ENCODE measurements at regions not wholly inside any gene's neighbourhood (a gene's known extent, or its start where the extent isn't known, plus 50 kb on each side); places are given as distances from the start of the nearest gene placed in this dataset.

GRCh38 chr12:118467641-118468305, 91.4 kb downstream of the SUDS3 start:
- no peak for DNase-seq

DNA sequence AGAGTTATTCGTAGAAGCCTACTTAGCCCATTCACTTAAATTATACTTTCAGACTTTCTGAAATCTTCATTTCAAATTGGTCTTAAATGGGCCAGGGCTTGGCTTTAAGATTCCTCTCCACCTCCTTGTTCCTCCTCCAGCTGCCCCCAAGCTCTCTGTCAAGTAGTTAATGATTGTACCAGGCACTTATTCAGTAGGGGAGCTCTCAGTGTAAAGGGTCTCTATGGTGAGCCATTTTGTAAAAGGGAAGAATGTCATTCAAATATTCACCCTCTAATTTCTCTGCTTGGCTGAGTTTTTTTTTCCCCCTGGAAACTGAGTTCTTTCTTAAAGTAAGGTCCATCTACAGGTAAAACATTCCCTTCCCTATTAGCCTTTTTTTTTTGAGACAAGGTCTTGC, 96.6 kb downstream of the SUDS3 start:
- DNase-seq, result no peak

DNA sequence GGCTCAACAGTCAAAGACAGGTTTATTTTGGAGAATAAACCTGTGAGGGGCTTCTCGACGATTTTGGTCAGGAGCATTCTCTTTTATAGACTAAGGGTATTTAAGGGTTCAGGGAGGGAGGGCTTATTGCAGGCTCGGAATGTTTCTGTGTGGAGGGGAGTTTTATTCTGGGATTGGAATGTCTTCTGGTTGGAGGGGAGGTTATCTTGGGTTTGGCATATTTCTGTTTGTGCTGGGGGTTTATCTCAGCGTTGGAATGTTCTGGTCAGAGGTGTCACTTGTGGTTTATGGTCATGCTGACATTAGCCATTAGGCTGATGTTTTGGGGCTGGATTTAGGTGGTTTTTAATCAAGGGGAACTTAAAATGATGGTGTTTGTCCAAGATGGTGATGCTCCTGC, 103.9 kb downstream of the SUDS3 start:
- DNase-seq, result no peak

DNA sequence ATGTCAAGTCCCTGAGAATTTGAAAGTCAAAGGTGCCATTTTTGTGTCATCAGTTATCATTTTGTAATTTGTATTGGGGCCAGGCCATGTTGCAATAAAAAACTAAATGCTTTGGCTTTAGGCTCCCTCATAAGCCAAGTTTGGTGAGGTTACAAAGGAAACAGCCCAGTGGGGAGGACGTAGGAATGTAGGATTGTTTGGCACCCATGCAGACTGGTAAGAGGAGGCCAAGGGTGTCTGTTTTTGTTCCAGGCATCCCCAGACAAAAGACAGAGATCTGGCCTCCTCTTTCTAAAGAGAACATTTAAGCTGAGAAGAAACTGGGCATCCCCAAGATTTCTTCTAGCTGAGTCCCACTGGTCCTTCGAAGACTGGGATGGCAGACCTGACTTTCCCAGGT, 111.7 kb downstream of the SUDS3 start:
- DNase-seq, result no peak

GRCh38 chr12:118493962-118494361, 117.6 kb downstream of the SUDS3 start:
- no peak for DNase-seq

GRCh38 chr12:118494776-118495175, 118.4 kb downstream of the SUDS3 start:
- no peak for DNase-seq

DNA sequence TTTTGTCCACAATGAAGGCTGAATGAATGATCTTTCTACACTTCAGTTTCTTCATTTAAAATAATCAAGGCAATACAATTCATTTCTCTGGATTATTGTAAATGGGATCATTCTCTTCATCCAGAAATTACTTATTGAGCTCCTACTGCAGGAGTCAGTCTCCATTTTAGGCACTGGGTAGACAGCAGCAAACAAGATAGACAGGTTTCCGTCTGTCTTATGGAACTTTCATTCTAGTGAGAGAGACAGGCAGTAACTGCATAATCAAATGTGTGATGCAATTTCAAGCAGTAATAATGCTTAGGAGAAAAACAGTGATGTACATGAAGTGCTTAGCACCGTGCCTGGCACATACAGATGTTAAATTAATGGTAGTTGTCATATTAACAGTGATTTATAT, 118.9 kb downstream of the SUDS3 start:
- DNase-seq, result no peak

DNA sequence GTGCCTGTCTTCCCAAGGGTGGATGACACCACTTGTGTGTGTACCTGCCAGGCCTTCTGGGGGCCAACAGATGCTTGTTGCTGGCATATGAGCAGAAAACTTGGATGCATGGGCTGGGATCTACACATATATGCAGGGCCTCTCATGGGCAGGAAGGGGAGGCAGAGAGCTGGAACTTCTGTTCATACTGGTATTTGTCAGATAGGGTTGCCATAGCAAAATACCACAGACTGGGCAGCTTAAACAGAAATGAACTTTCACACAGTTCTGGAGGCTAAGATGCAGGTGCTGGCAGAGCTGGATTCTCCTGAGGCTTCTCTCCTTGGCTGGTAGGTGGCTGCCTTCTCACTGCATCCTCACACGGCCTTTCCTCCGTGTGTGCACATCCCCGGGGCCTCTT, 121.8 kb downstream of the SUDS3 start:
- DNase-seq, result no peak

DNA sequence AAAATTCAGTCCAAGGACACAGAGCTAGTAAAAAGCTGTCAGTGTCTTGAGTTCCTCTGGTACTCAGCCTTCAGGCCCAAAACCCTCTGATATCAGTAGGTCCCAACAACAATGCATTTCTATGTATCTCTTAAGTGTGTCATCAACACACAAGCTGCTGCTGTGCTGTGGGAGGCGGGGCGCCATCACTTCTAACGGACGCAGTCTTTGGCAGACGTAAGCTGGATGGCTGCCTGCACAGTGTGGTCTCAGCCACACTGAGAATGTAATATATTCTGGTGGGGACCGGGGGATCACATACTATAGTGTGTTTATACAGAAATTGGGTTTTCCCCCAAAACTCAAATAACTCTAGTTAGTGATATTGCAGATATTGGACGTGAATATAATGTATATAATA, 123.9 kb downstream of the SUDS3 start:
- DNase-seq, result no peak

DNA sequence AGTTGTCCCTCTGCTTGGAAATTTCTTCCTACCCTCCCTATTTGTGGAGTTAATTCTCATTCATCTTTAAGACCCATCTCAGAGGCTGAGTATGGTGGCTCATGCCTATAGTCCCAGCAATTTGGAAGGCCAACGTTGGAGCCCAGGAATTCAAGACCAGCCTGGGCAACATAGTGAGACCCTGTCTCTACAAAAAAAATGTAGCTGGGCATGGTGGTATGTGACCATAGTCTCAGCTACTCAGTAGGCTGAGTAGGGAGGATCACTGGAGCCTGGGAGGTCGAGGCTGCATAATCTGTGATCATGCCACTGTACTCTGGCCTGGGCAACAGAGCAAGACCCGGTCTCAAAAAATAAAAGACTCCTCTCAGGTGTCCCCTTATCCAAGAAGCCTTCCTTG, 125.1 kb downstream of the SUDS3 start:
- DNase-seq, result no peak

GRCh38 chr12:118503476-118503875, 127.1 kb downstream of the SUDS3 start:
- no peak for DNase-seq

DNA sequence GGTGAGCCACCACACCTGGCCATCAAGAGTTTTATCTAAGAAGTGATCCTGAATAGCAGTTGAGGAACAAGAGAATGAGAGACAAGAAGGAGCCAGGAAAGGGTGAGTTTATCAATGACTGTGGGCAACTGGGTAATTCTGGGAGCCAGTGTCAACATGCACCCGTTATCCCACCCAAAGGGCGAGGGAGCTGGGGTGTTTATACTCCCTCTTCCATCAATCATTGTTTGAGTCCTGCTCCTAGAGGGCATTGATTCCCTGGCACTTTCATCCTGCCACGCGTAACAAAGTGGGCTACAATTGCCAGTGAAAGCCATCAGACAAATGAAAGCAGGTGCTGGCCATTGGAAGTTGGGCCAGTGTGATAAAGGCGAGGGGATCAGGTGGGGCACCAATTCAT, 136.3 kb downstream of the SUDS3 start:
- DNase-seq, result no peak

DNA sequence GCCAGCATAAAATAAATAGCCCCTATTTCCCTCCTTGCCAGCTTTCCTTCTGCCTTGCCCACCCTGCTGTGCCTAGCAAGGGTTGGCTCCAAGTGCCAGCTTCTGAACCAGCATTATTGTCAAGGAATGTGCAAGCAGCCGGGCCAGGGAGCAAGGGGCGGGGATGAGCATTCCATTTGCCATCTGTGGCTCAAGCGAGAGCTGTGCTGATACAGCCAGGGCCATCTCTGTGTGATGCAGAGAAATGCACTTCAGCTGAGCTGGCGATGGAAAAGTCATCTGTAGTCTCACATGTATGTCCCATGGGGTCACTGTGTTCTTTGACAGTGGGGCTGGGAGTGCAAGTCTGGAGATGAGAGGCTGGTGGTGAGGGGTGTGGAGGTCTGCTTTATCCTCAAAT, 137.3 kb downstream of the SUDS3 start:
- DNase-seq, result no peak

- no peak for DNase-seq
Observed at GRCh38 chr12:118514297-118514696, 137.9 kb downstream of the SUDS3 start.

DNA sequence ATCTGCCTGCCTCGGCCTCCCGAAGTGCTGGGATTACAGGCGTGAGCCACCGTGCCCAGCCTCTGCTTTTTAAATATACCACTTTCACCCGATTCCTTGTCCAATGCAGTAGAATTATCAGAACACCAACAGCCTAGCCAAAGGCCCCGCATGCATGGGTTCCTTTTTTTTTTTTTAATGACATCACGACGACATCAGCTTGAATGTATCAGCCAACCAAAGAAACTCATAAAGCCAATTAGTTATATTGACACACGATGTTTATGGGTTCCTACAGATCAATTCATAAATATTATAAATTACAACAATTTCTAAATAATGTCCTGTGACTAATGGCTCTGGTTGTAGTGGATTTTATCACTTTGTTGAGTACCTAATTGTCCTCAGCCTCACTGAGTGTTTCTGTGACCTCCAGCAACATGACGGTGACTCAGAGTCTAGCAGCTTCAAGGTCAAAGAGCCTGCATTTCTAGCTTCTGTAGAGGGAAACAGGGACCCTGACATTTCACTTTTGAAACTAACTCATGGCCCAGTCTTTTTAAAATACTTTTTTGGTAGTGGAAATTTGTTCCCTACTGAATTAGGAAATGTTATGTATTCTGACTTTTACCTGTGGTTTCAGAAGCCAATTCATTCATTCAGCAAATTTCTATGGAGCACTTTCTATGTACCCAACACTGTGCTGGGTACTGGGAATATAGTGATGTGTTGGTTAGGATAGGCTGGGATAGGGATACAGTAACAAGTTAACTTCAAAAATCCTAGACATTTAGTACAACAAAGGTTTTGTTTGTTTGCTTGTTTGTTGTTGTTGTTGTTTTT, 144.1 kb downstream of the SUDS3 start:
- no peak for DNase-seq

GRCh38 chr12:118521036-118521370, 144.6 kb downstream of the SUDS3 start:
- no peak for DNase-seq

DNA sequence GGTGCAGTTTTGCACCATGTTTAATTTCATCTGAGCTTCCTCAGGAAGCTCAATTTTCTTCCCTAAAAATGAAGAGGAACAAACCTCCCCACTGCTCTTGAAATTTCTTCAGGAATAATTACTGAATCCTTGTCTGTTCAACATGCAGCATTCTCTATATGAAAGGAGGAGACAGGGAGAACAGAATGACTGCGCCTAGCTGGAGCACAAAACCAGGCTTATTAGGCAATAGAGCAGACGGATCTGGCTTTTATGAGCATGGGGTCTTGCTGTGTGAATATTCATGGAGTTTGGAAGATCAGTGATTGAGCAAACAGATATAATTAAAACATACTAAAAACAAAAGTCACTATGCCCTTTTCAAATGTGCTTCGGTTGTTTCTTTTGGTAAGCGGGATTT, 148.1 kb downstream of the SUDS3 start:
- no peak for DNase-seq

GRCh38 chr12:118525216-118525615, 148.9 kb downstream of the SUDS3 start:
- no peak for DNase-seq

DNA sequence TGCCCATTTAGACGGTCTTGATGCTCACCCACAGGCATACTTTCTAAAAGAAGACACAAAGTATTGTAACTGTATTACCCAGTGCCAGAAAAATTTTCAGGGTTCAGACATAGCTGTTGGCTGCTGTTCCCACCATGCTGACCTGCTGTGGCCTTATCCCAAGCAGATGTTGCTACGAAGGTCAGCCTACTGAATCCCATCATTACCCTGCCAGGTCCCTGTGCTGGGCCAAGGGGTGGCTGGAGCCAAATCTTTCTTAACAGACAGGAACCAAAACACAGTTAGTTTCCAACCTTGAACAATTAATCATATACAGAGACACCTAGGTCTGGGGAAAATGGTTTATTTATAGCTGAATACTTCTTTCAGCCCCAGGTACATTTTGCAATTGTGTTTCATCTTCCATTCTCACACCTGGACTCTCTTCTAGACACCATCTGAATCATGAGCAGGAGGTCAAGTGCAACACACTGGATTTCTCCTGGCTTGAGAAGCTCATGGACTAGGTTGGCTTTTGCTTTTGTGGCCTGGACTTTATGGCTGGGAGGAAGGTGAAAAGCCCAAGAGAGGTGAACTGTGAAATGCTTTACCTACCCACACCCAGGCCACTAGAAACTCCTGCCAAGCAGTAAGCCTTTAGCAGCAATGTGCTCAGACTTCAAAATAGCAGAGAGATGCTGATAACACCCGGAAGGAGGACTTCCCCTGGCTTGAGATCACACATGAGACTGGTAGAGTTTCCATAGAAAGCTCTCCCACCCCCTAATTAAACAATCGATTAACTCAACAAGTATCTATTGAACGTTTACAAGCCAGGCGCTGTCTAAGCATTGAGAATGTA, 150.1 kb downstream of the SUDS3 start:
- no peak for DNase-seq

DNA sequence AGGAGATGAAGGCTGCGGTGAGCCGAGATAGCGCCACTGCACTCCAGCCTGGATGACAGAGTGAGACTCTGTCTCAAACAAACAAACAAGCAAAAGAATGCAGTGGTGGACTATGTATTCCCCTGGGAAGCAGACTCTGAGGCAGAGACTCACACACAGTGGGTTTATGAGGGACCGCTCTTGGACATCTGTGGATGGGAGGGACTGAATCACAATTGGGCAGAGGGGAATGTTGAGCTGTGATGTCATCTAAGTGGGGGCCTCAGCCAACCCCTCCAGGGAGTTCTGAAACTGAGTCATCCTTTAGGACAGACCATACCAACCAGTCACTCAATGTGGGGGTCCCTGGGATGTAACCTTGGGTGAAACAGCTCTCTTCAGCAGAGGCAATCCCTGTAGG, 151.0 kb downstream of the SUDS3 start:
- DNase-seq, result no peak

GRCh38 chr12:118528625-118529024, 152.3 kb downstream of the SUDS3 start:
- no peak for DNase-seq

DNA sequence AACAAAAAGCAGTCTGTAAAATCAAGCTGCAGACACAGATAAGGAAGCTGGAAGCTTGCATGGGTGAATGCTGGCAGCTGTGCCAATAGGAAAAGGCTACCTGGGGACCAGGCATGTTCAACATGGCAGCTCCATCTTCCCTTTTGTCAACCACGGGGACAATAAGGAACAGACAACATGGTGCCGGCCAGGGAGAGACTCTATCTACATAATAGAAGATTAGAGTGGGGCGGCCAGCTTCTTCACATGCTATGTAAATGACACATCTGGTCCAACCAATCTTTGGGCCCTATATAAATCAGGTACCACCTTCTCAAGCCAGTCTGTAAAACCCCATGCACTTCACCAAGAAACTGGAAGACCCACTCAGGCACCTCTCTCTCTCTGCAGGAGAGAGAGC, 157.6 kb downstream of the SUDS3 start:
- no peak for DNase-seq

DNA sequence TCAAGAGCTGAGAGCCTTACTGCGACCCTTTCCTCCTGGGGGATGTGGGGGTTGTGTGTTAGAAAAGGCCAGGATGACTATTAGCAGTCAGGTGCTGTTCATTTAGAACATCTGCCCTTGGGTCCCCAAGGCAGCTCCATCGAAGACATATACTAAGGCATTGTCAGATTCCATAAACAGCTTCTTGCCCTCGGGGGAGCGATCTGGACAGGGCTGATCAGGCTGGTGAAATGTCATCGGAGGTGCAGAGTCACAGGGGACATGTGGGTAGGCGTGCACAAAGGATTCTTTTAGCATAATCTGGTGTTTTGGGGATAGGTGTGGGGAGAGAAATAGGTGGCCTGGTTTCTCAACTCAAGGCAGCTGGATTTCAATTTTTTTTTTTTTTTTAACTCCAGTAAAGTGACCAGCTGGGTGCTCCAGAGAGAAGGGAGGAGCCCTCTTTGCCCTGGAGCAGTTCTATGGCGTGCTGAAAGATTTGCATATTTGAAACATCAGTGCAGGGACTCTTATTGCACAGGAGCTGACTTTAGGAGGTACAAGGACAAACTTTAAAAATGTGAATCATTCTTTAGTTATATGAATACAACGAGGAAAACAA, 160.1 kb downstream of the SUDS3 start:
- DNase-seq, result no peak
